ENCODE measurements at regions not wholly inside any gene's neighbourhood (a gene's known extent, or its start where the extent isn't known, plus 50 kb on each side); places are given as distances from the start of the nearest gene placed in this dataset.

DNA sequence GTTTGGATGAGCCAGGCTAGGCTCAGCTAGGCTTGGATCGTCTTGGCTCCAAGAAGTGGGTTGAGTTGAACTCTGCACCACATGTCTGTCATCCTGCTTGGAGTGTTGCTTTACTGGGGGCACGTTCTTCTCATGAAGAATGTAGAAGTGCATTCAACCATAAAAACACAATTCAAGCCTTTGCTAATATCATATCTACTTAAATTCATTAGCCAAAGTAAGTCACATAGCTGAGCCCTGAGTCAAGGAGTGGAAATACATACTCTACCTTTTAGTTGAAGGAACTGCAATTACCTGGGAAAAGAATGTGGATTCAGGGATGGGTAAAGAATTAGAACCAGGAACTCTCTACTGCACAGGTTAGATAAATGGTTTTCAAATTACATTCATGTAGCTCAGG lies 360.4 kb upstream of the KCNH7 start:
- no peaks in the 10 kb centered on the region for H3K27me3 ChIP-seq (ENCODE audit: low read depth)
- H3K4me1 ChIP-seq = no peaks in the 10 kb centered on the region
- TF ChIP-seq, protein P1, sequence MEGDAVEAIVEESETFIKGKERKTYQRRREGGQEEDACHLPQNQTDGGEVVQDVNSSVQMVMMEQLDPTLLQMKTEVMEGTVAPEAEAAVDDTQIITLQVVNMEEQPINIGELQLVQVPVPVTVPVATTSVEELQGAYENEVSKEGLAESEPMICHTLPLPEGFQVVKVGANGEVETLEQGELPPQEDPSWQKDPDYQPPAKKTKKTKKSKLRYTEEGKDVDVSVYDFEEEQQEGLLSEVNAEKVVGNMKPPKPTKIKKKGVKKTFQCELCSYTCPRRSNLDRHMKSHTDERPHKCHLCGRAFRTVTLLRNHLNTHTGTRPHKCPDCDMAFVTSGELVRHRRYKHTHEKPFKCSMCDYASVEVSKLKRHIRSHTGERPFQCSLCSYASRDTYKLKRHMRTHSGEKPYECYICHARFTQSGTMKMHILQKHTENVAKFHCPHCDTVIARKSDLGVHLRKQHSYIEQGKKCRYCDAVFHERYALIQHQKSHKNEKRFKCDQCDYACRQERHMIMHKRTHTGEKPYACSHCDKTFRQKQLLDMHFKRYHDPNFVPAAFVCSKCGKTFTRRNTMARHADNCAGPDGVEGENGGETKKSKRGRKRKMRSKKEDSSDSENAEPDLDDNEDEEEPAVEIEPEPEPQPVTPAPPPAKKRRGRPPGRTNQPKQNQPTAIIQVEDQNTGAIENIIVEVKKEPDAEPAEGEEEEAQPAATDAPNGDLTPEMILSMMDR (IDR thresholded peaks at IDR 0.05) = no peak
- intact Hi-C loops (cut with DNase I) = no loop called here
- no peaks in the 10 kb centered on the region for H3K36me3 ChIP-seq
- DNase-seq (no peak), ATAC-seq (no peak)
- H3K9me3 ChIP-seq = peaks cover 4% of the 10 kb centered on the region
- H3K27ac ChIP-seq = no peak overlapping the region
- H3K4me3 ChIP-seq = no peak overlapping the region

DNA sequence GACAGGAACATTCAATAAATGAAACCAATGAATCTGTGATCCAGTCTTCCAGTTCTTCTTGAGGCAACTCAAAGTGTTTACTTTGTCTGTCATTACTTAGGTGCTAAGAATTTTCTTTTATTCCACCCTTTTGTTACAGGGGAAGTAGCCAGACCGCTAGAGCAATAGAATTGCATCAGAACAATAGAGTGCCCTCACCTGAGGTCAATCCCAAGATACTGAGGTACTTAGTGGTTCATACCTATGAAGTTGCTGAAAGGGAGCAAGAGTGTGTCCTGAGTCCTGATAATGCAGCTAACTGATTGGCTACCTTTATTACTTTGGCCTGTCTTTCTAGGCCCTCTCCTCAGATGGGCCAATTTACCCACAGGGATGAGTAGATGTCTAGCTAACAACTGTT lies 359.4 kb upstream of the KCNH7 start:
- TF ChIP-seq, protein P1 (IDR thresholded peaks at IDR 0.05) = no peak
- intact Hi-C loops (cut with DNase I) = no loop called here

DNA sequence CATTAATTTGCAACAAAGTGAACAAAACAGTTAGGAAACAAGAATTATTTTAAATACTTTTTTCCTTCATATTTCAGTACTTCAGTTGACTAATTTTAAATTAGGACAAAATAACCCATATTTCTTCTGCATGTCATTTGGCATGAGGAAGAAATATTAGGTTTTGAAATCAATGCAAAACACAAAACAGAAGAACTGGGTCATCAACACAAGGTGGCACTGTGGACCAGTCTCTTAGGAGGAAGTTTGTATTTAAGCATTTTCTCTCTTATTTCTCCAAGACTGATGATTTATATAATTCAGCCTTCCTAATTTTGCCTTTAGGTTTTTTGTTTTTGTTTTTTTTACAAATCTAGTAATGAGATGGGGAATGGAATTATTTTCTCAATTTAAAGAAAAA lies 352.8 kb upstream of the KCNH7 start:
- H3K27me3 ChIP-seq (ENCODE audit: low read depth) = no peaks in the 10 kb centered on the region
- H3K4me3 ChIP-seq = no peak overlapping the region
- H3K4me1 ChIP-seq = no peaks in the 10 kb centered on the region
- intact Hi-C loops (cut with DNase I) = no loop called here
- H3K9me3 ChIP-seq = peaks cover under 1% of the 10 kb centered on the region
- TF ChIP-seq, protein P1 (IDR thresholded peaks at IDR 0.05) = peak; percentile 48
- H3K36me3 ChIP-seq = no peaks in the 10 kb centered on the region
- no peak for ATAC-seq
- no peak overlapping the region for H3K27ac ChIP-seq
- no peak for DNase-seq

More for the DNA sequence above, 359.4 kb upstream of the KCNH7 start:
- Histone ChIP-seq H3K27ac (no peak overlapping the region), H3K4me1 (no peaks in the 10 kb centered on the region), H3K36me3 (no peaks in the 10 kb centered on the region), H3K27me3 (ENCODE audit: low read depth) (no peaks in the 10 kb centered on the region), H3K4me3 (no peak overlapping the region), H3K9me3 (peaks cover 4% of the 10 kb centered on the region)
- DNase-seq (no peak), ATAC-seq (no peak)

DNA sequence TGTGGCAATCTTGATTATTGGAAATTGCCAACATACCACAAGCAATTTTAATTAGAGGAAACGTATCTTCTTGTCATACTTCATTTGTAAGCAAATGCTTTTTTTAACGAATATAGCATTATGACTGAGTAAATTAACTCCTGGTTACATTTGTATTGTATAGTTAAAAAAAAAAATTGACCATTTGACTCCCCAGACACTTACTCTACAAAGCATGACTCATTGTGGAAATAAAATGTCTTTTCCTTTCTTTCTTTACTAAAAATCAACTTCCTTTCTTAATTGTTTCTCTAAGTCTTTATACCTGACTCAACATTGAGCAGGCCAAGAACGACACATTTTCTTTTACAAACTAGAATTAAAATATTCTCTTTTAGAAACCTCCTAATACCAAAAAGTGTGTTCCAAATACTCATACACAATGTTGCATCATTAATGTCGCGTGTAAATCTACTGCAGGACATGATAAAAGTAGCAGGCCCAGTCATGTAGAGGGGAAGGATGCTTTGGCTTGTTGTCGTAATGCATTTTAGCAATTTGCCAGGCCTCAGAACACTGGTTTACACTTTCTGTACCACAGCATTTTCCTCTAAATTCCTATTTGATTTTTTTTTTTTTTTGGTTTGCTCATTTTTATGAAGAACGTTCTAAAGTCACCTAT lies 349.6 kb upstream of the KCNH7 start:
- no peak for ATAC-seq
- Histone ChIP-seq H3K4me1 (no peaks in the 10 kb centered on the region), H3K27me3 (ENCODE audit: low read depth) (no peaks in the 10 kb centered on the region), H3K9me3 (no peaks in the 10 kb centered on the region), H3K36me3 (no peaks in the 10 kb centered on the region), H3K4me3 (no peak overlapping the region), H3K27ac (no peak overlapping the region)
- DNase-seq = no peak
- intact Hi-C loops (cut with DNase I) = no loop called here
- TF ChIP-seq, protein P1 (IDR thresholded peaks at IDR 0.05) = no peak

DNA sequence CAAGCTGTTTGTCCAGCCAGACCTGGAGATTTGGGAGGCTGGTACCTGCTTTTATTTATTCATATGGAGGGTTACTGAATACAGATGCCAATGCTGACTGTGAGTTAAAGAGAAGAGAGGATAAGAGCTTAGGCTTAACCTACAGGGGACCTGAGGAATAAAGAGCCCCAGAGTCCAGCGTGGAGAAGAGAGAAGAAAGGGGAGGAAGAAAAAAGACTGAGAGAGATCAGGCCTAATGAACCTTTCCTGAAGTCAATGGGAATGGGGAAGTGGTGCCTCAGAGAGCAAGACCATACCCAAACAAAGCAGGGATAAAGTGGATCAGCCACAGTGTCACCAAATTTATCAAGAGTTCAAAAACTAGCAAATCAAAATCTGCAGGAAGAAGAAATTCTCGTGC lies 348.6 kb upstream of the KCNH7 start:
- no peaks in the 10 kb centered on the region for H3K36me3 ChIP-seq
- no peak overlapping the region for H3K27ac ChIP-seq
- no peak overlapping the region for H3K4me3 ChIP-seq
- intact Hi-C loops (cut with DNase I) = no loop called here
- H3K4me1 ChIP-seq = no peaks in the 10 kb centered on the region
- TF ChIP-seq, protein P1 (IDR thresholded peaks at IDR 0.05) = no peak
- DNase-seq = no peak
- no peaks in the 10 kb centered on the region for H3K9me3 ChIP-seq
- no peaks in the 10 kb centered on the region for H3K27me3 ChIP-seq (ENCODE audit: low read depth)
- ATAC-seq = no peak
